NCI-H526 (cell line): ENCODE measurements at regions not wholly inside any gene's neighbourhood (a gene's known extent, or its start where the extent isn't known, plus 50 kb on each side); places are given as distances from the start of the nearest gene placed in this dataset.

ENCODE experiments used
- DNase-seq, 2 experiments: peaks; one replicate each; lab custom pipeline; 2025; lab: John Stamatoyannopoulos, UW

DNA sequence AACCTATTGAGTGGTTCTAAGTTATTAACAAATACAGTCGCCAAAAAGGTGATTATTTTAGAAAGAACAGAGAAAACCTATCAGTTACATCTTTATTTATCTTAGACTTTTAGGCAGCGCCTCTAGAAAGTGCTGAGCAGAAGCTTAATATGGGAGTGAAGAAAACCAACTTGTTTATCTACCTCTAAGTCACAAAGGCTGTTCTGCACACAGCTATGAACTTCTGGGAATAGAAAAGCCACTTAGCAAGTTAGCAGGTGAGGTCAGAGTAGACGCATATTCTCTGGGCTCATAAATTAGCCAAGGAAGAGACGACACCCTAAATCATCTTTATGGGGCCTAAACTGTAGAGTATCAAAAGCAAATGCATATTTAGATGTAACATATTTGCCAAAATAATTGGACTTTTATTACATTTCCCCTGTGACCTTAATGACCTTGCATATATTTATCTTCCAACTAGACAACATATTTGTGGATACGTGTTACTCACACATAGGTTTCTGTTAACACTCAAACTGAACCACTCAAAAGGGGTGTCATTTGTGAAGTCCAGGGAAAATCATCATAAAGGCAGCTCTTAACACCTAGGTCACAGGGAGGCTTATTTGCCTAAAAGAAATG lies 267.1 kb downstream of the ADGB start:
- DNase-seq: no peak

DNA sequence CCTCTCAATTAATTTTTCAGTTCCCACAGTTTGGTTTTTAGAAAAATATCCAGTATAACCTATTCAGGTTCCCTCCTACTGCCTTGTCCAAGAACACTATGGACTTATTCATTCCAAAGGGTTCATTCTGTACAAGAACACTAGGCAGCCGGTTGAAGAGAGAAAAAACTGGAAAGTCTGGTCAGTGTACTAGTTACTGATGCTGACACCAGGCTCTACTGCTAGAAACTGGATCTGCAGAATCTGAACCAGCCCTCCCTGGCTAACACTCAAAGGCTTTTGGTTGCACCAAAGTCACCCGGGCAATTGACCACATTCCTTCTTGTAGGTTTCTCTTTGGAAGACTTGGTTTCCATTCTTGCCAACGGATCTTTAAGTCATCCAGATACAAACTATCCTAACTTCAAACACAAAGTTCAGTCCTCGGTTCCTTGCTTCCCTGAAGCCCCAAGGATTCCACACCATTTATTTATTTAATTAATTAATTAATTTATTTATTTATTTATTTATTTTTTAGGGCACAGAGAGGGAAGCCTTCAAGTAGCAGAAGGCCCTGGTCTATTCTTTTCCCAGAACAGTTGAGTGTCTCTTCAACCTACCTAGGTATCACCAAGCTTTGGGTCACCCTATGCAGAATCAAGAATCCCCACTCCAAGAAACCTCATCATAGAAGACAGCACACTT lies 268.1 kb downstream of the ADGB start:
- DNase-seq: no peak

DNA sequence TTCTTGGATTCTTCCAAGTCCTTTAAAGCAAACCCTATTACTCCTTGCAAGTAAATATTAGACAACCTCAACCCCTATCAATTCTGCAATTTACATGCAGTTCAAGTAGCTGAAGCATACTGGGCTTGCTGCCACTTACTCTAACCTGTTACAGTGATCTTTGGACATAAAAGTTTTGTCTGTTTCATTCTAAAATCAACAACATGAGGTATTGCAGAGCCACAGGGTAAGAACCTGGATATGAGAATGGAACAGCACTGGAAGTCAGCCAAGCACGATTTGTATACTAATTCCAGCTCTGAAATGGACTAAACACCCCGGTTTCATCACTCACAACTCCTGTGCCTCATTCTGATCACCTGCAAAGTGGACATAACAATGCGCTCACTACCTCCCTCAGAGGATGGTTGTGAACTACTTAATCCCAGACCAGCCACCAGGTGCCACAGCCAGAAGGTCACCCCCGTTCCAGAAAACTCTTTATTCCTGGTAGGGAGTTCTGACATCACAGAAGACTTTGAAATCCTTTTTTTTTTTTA lies 270.0 kb downstream of the ADGB start:
- no peak for DNase-seq

- DNase-seq: no peak
These were observed 272.0 kb downstream of the ADGB start for GRCh38 chr6:146870760-146871159.

DNA sequence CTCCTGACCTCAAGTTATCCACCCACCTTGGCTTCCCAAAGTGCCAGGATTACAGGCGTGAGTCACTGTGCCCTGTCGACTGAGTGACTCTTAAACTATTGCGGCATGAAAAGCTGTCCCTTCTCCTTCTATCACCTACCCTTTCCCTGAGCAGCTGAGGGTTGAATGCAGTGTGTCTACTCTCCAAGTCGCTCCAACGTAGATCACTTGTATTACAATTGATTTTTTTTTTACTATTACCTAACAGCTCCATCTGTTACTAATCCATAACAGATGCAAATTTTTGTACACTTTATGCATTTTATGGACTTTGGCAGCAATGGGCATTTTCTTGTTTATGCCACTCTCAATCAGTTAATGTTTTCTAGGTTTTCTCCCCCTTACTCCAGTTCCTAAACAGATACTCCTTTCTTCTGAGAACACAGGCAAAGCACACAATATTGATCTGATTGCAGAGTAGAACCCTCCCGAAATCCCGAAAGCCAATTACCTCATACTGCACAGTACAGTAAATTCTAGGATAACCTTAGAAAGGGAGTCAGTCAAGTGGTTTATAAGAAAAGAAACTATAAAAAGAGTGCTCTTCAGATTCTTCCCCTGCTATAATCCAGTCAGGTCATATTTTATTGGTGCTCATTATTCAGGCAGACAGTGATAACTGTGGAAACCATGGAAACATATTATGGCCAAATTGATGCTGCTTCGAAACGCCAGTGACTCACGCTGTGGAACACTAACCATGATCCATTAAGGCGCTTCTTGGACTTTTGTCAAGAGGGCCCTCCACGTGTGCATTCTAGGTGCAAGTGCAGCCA lies 273.0 kb downstream of the ADGB start:
- DNase-seq: no peak

- no peak for DNase-seq
These were observed 273.6 kb downstream of the ADGB start for GRCh38 chr6:146872426-146872785.

DNA sequence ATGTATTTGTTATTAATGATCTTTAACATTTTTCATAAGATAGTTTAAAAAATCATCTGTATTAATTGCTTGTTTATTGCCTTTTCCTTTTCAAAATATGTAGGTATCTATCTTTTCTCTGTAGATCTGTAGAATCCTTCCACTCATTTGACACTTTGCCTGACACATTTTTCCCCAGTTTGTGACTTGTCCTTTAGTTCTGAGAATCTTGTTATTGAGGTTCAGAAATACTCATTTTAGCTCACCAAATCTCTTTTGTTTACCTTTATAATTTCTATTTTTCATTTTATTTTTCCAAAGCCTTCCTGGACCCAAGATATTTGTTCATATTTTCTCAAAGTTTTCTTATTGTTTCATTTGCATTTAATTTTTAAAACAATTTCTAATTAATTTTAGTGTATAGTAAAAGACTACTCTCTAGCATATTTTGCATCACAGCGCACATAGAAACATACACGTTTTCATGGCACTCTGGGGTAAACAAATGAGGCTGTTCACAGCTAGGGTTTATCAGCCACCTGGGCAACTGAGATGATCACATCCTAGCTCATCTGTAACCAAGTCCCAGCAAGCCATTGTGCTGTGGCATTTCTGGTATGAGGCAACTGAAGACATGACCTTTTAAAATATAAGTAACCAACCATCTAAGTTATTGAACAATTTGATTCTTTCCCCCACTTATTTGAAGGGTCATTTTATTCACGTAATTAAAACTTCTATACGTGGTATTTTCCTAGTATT lies 275.7 kb downstream of the ADGB start:
- no peak for DNase-seq

GRCh38 chr6:146875927-146876270 lies 277.1 kb downstream of the ADGB start:
- no peak for DNase-seq

DNA sequence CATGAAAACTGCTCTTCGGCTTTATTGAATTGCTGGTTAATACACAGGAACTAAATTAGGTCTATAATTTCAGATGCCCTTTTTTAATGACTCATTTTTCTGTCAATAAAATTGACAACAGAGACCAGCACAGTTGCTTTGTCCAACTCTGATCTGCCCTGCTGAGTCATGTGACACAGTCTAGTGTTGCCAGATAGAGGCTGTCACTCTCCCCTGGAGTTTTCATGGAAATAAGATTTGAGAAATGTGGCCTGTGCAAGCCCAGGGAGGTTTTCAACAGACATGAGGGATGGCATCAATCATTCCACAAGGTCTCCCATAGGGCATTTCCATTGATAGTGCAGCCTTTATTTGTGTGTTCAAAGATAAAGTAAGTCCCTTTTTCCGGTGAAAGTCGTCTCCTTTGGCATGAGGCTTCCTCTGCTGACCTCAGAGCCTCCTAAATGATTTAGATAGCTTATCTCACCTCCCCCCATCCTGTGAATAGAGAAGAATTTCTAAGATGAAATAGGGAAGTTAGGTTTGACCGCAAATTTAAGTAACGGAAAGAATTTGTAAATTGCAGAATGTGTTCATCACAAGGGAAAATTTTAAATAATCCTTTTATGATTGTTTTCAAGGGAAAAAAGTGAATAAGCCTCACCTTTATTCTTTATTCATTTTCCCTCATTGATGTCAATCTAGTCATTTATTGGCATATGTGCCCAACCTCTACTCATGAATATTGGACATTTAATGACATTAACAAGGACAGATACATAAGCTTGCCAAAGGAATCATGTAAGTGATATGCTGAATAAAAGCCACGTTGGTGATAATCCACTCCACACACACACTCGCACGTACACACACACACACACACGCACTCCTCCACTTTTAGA lies 277.7 kb downstream of the ADGB start:
- DNase-seq: no peak

GRCh38 chr6:146878168-146878951 lies 279.6 kb downstream of the ADGB start:
- no peak for DNase-seq

GRCh38 chr6:146878952-146879340 lies 280.2 kb downstream of the ADGB start:
- no peak for DNase-seq

DNA sequence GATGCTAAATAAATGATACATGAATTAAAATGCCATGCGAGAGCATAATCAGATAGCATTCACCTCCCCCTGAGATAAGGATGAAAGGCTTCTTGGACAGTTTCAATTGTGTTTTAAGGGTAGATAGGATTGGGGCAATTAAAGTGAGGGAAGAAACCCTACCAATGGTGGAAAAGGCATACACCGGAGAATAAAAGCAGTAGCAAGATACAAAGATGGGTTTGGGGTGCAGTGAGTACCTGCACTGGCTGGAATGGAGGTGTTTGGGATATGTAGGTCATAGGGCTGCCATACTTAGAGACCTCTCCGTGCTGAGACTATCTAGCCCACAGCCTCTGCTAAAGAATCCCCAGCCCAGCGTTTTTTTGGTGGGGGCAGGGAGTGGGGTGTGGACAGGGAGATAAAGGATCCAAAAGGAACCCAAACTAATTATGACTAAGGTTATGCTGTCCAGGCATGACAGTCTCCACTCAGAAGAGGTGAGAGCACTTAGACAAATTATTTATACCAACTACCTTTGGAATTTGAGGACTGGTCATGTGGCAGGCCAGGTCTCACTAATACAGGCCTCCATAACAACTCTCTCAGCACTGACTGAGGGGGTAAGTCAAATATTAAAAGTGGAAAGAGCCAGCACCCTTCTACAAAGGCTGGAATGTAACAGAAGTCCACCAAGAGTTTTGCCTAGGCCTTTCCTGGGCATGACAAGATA lies 280.8 kb downstream of the ADGB start:
- no peak for DNase-seq

DNA sequence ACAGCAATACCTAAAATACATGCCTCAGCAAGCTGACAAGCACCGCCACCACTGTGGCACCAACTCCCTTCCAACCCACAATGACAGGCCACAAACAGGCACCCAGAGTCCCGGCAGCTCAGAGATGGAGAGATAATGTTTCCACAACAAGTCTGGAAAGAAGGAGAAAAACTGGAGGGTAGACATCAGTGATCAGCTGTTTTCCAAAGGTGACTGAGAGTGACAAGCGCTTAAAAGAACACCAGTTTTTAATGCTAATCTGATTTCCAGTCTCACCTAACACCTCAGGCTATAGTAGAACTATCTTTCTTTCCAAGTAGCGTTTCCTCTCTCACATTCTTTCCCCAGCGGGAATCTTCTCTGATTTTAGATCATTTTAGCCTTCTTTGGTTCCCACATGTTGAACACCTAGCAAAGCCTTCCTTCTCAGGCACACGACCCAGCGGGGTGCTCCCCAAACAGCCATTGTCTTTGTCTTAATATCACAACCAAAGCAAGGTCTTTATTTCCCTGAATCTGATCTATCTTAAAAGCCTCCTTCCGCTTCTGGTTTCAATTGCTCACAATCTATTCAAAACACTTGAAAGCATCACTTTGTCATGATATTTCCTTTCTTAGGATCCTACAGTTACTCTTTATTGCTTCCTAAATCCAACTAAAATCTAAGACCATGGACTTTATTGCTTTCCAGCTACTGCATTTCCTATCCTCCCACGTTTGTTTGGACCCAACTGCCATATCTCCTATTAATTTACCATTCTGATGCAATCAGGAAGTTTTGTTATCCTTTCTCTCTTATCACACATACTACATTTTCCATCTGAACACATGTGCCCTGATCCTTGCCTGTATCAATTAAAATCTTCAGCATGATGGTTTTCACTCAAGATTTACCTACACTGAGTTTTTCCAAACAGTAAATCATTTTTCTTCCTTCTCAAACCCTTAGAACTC lies 282.7 kb downstream of the ADGB start:
- DNase-seq: no peak

GRCh38 chr6:146883640-146884531 lies 285.1 kb downstream of the ADGB start:
- DNase-seq: no peak

GRCh38 chr6:146884728-146885127 lies 286.0 kb downstream of the ADGB start:
- no peak for DNase-seq

DNA sequence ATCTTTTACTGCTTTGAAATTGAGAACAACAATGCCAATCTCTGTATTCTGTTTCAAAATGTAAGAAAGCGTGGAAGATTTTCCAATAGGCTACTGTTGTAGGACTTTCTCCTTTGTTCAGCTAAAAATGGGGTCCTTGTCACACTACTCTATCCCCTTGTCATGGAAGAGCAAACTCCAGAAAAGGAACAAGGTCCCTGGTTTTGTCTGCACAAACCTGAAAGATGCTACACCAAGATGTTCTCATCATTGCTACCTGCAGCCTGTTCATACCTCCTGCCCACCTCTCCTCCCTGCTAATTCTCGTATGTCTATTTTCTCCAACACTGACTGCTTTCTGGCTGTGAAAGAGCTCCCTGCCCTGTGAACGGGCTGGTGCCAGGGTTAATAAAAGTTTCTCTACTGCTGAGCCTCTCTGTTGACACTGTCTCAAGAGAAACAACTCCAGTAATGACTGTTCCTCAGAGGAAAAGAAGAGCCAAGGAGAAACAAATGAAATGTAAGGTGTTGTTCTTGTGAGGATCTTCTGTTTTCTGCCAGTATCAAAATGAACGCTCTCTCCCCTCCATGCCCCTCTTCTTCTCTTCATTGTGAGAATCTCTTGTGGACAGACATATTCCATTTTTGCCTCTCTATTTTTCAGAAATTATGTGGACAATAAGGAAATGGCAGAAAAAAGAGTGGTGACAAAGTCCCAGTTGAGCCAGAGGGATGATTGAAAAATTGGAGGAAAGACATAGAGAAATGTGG lies 287.1 kb downstream of the ADGB start:
- no peak for DNase-seq
